Neural cell (in vitro differentiated cells): ENCODE measurements at regions not wholly inside any gene's neighbourhood (a gene's known extent, or its start where the extent isn't known, plus 50 kb on each side); places are given as distances from the start of the nearest gene placed in this dataset.

Experiments used
- H2AFZ ChIP-seq: fragments of 200-600, 300-800 bp; sonication (generic), shearing (Covaris generic); 2 replicates; pipeline ENCODE4 v1.6.0; 2014; ENCODE audit warnings: low read depth, mild to moderate bottlenecking, antibody characterized with exemption, low read length, moderate library complexity
- H3F3A ChIP-seq: fragments of 200-600 bp; shearing (Covaris generic); 2 replicates; pipeline ENCODE4 v1.6.1; 2016; ENCODE audit warnings: mild to moderate bottlenecking, moderate library complexity, mixed read lengths, antibody characterized with exemption, low read length; ENCODE audit not compliant: insufficient read depth, poor library complexity, severe bottlenecking
- H3K27ac ChIP-seq: fragments of 200-600, 300-800 bp; sonication (generic), shearing (Covaris generic); 2 replicates; pipeline ENCODE4 v1.5.1; 2014; ENCODE audit warnings: mild to moderate bottlenecking, low read length, moderate library complexity
- H3K27me3 ChIP-seq: fragments of 300-800, 200-600 bp; sonication (generic), shearing (Covaris generic); 2 replicates; pipeline ENCODE4 v1.6.0; 2014; ENCODE audit warnings: mild to moderate bottlenecking, low read depth, low read length, moderate library complexity; ENCODE audit not compliant: insufficient read depth
- H3K36me3 ChIP-seq: fragments of 300-800, 200-600 bp; sonication (generic), shearing (Covaris generic); 2 replicates; pipeline ENCODE4 v1.5.1; 2014; ENCODE audit warnings: mild to moderate bottlenecking, antibody characterized with exemption, low read length, moderate library complexity; ENCODE audit not compliant: insufficient read depth
- H3K4me2 ChIP-seq: fragments of 300-800, 200-600 bp; sonication (generic), shearing (Covaris generic); 2 replicates; pipeline ENCODE4 v1.6.0; 2014; ENCODE audit warnings: mild to moderate bottlenecking, low read length
- H3K4me3 ChIP-seq: fragments of 300-800, 200-600 bp; sonication (generic), shearing (Covaris generic); 2 replicates; pipeline ENCODE4 v1.5.1; 2014; ENCODE audit warnings: mild to moderate bottlenecking, low read length, moderate library complexity
- H3K79me2 ChIP-seq: fragments of 200-600 bp; shearing (Covaris generic); replicated peaks from 2 replicates; pipeline ENCODE4 v1.6.0; 2014; ENCODE audit warnings: mild to moderate bottlenecking, low read length, moderate library complexity; ENCODE audit not compliant: insufficient read depth
- H3K9ac ChIP-seq: fragments of 300-800, 200-600 bp; sonication (generic), shearing (Covaris generic); 2 replicates; pipeline ENCODE4 v1.6.1; 2016; ENCODE audit warnings: mild to moderate bottlenecking, low read length, mixed read lengths
- H3K9me2 ChIP-seq: fragments of 200-600 bp; shearing (Covaris generic); 2 replicates; pipeline ENCODE4 v1.6.1; 2016; ENCODE audit warnings: mild to moderate bottlenecking, low read length, mixed read lengths; ENCODE audit not compliant: insufficient read depth
- H3K9me3 ChIP-seq: fragments of 200-600, 300-800 bp; sonication (generic), shearing (Covaris generic); 2 replicates; pipeline ENCODE4 v1.6.1; 2016; ENCODE audit warnings: mild to moderate bottlenecking, mixed run types, low read length, moderate library complexity, mixed read lengths
- H4K20me1 ChIP-seq: fragments of 200-600 bp; shearing (Covaris generic); 2 replicates; pipeline ENCODE4 v1.6.1; 2016; ENCODE audit warnings: mild to moderate bottlenecking, mixed run types; ENCODE audit not compliant: insufficient read depth
- EP300 ChIP-seq: fragments of 450-650 bp; conservative IDR thresholded peaks from 2 replicates; pipeline ENCODE4 v1.6.1; 2014; ENCODE audit warnings: antibody characterized with exemption, mild to moderate bottlenecking, moderate library complexity; ENCODE audit not compliant: poor library complexity, severe bottlenecking
- EZH2 ChIP-seq: fragments of 200-600, 300-800 bp; shearing (Covaris generic), sonication (generic); IDR thresholded peaks from 2 replicates; pipeline ENCODE4 v1.6.1; 2014; ENCODE audit warnings: antibody characterized with exemption, low read length, borderline replicate concordance, mild to moderate bottlenecking; ENCODE audit not compliant: insufficient read depth, poor library complexity, severe bottlenecking
- MXI1 ChIP-seq: fragments of 450-650 bp; conservative IDR thresholded peaks from 2 replicates; pipeline ENCODE4 v1.6.1; 2014; ENCODE audit warnings: antibody characterized with exemption, mild to moderate bottlenecking; ENCODE audit not compliant: poor library complexity, severe bottlenecking
- POLR2AphosphoS5 ChIP-seq: IDR thresholded peaks from 2 replicates; pipeline ENCODE4 v1.6.1; 2012
- RAD21 ChIP-seq: fragments of 450-650 bp; conservative IDR thresholded peaks from 2 replicates; pipeline ENCODE4 v1.6.1; 2014; ENCODE audit warnings: antibody characterized with exemption, mild to moderate bottlenecking, moderate library complexity
- SMC3 ChIP-seq: fragments of 450-650 bp; conservative IDR thresholded peaks from 2 replicates; pipeline ENCODE4 v1.6.1; 2014; ENCODE audit warnings: antibody characterized with exemption, mild to moderate bottlenecking, moderate library complexity; ENCODE audit not compliant: poor library complexity
- TAF1 ChIP-seq: IDR thresholded peaks from 2 replicates; pipeline ENCODE4 v1.6.1; 2012; ENCODE audit warnings: low read depth
- TF ChIP-seq, protein P1 (sequence below): IDR thresholded peaks from 2 replicates; pipeline ENCODE4 v1.6.1; 2012; ENCODE audit warnings: borderline replicate concordance
- TF ChIP-seq, protein P2 (sequence below): fragments of 450-650 bp; IDR thresholded peaks from 2 replicates; pipeline ENCODE4 v1.5.1; 2014; ENCODE audit warnings: antibody characterized with exemption, mild to moderate bottlenecking, moderate library complexity; ENCODE audit not compliant: poor library complexity, severe bottlenecking

DNA sequence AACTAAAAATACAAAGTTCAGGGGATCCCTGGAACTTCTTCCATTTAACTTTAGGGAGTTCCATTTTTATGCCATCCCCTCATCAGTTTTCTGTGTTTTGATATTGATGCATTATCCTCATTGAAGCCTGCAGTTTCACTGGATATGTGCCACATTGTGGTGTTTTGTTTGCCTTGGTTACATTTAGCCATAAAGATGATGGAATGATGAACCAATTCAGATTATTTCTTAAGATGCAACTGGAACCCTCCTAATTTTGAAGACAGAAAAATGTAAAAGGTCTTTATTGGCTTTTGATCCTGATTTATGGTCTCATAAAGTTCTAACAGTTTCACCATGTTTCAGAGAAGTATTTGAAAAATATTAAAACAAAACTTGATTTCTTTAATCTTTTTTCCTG lies 314.2 kb upstream of the KLF6 start:
- Histone ChIP-seq H3F3A (no peaks in the 10 kb centered on the region), H3K4me2 (no peak overlapping the region), H3K27ac (no peak overlapping the region), H3K9me2 (no peaks in the 10 kb centered on the region), H4K20me1 (no peaks in the 10 kb centered on the region), H3K27me3 (no peaks in the 10 kb centered on the region), H3K36me3 (no peaks in the 10 kb centered on the region), H3K9ac (no peak overlapping the region), H3K4me3 (no peak overlapping the region), H3K79me2 (no peaks in the 10 kb centered on the region), H3K9me3 (no peaks in the 10 kb centered on the region), H2AFZ (no peak overlapping the region)
- TF ChIP-seq MXI1 = no peak
- TF ChIP-seq EP300 = no peak
- TF ChIP-seq RAD21 = no peak
- TF ChIP-seq, protein P1, sequence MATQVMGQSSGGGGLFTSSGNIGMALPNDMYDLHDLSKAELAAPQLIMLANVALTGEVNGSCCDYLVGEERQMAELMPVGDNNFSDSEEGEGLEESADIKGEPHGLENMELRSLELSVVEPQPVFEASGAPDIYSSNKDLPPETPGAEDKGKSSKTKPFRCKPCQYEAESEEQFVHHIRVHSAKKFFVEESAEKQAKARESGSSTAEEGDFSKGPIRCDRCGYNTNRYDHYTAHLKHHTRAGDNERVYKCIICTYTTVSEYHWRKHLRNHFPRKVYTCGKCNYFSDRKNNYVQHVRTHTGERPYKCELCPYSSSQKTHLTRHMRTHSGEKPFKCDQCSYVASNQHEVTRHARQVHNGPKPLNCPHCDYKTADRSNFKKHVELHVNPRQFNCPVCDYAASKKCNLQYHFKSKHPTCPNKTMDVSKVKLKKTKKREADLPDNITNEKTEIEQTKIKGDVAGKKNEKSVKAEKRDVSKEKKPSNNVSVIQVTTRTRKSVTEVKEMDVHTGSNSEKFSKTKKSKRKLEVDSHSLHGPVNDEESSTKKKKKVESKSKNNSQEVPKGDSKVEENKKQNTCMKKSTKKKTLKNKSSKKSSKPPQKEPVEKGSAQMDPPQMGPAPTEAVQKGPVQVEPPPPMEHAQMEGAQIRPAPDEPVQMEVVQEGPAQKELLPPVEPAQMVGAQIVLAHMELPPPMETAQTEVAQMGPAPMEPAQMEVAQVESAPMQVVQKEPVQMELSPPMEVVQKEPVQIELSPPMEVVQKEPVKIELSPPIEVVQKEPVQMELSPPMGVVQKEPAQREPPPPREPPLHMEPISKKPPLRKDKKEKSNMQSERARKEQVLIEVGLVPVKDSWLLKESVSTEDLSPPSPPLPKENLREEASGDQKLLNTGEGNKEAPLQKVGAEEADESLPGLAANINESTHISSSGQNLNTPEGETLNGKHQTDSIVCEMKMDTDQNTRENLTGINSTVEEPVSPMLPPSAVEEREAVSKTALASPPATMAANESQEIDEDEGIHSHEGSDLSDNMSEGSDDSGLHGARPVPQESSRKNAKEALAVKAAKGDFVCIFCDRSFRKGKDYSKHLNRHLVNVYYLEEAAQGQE = no peak
- TF ChIP-seq, protein P2, sequence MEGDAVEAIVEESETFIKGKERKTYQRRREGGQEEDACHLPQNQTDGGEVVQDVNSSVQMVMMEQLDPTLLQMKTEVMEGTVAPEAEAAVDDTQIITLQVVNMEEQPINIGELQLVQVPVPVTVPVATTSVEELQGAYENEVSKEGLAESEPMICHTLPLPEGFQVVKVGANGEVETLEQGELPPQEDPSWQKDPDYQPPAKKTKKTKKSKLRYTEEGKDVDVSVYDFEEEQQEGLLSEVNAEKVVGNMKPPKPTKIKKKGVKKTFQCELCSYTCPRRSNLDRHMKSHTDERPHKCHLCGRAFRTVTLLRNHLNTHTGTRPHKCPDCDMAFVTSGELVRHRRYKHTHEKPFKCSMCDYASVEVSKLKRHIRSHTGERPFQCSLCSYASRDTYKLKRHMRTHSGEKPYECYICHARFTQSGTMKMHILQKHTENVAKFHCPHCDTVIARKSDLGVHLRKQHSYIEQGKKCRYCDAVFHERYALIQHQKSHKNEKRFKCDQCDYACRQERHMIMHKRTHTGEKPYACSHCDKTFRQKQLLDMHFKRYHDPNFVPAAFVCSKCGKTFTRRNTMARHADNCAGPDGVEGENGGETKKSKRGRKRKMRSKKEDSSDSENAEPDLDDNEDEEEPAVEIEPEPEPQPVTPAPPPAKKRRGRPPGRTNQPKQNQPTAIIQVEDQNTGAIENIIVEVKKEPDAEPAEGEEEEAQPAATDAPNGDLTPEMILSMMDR = no peak
- no peak for TF ChIP-seq SMC3
- no peak for TF ChIP-seq TAF1
- no peak for TF ChIP-seq POLR2AphosphoS5
- no peak for TF ChIP-seq EZH2

DNA sequence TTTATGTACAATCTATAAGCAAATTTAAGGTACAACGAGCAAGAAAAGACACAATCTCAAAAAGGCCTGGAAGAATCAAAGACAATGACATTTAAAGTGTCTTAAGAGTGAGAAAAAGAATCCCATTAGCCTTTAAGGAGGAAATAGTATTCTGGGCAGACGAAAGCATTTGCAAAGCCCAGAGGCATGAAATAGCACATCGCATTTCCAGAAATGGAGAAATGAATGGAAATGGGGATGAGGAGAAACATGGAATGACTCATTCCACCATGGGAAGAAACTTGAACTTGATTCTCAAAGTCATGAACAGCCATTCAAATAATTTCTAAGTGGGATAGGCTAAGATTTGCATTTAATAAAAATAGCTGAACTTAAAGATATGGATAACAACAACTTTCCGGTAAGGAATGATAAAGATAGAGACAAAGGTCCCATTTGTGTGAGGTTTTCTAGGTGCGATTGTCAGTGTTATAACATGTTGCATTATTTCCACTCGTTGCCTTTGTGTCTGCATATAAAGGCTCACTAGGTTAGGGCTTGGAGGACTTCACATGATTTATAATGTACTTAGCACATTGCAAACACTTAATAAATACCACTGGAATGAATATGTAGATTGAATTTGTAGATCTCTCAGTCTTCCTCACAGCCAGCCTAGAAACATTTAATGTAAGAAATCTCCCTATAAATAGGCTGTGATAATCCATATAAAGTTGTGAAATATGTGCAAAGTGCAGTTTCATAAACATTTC lies 310.3 kb upstream of the KLF6 start:
- no peaks in the 10 kb centered on the region for H3F3A ChIP-seq
- no peak for TF ChIP-seq EZH2
- no peak for TF ChIP-seq TAF1
- TF ChIP-seq, protein P1 = no peak
- H3K27me3 ChIP-seq = no peaks in the 10 kb centered on the region
- no peak overlapping the region for H3K4me2 ChIP-seq
- no peak overlapping the region for H3K9ac ChIP-seq
- H3K4me3 ChIP-seq = no peak overlapping the region
- no peak overlapping the region for H3K27ac ChIP-seq
- H3K36me3 ChIP-seq = no peaks in the 10 kb centered on the region
- no peaks in the 10 kb centered on the region for H4K20me1 ChIP-seq
- no peaks in the 10 kb centered on the region for H3K9me3 ChIP-seq
- no peaks in the 10 kb centered on the region for H3K79me2 ChIP-seq
- H3K9me2 ChIP-seq = no peaks in the 10 kb centered on the region
- H2AFZ ChIP-seq = no peak overlapping the region
